T-helper 1 cell treated with Interleukin-12 subunit alpha and Interleukin-12 subunit beta and Interleukin-4 antibody, amounts not matched to agents 30 μg/mL and 1 μg/mL, for 36 hours (primary cell): ENCODE measurements at regions not wholly inside any gene's neighbourhood (a gene's known extent, or its start where the extent isn't known, plus 50 kb on each side); places are given as distances from the start of the nearest gene placed in this dataset.
"Not testable (repeated sequence)": the region's sequence is repeated elsewhere in the genome, so short reads cannot be mapped to it uniquely, and the experiment has no call there.

ENCODE experiments used
- H3K27ac Mint-ChIP-seq: one replicate; pipeline ENCODE4 v1.8.0; 2021; ENCODE audit warnings: mild to moderate bottlenecking, mixed read lengths
- H3K27me3 Mint-ChIP-seq: one replicate; pipeline ENCODE4 v1.8.0; 2021; ENCODE audit warnings: low read depth, mixed read lengths
- H3K36me3 Mint-ChIP-seq: one replicate; pipeline ENCODE4 v1.8.0; 2021; ENCODE audit warnings: low read depth, mixed read lengths
- H3K4me1 Mint-ChIP-seq: one replicate; pipeline ENCODE4 v1.8.0; 2021; ENCODE audit warnings: low read depth, mixed read lengths
- H3K4me3 Mint-ChIP-seq: one replicate; pipeline ENCODE4 v1.8.0; 2021; ENCODE audit warnings: mild to moderate bottlenecking, moderate library complexity, mixed read lengths
- H3K9me3 Mint-ChIP-seq: one replicate; pipeline ENCODE4 v1.8.0; 2021; ENCODE audit warnings: mixed read lengths

- H3K9me3 Mint-ChIP-seq = no peaks in the 10 kb centered on the region
- H3K27ac Mint-ChIP-seq = no peak overlapping the region
- H3K36me3 Mint-ChIP-seq = no peaks in the 10 kb centered on the region
Measured at GRCh38 chr6:99668036-99668705, 61.5 kb downstream of the PRDM13 start.

GRCh38 chr6:99689916-99690685 is 83.5 kb downstream of the PRDM13 start:
- no peak overlapping the region for H3K27ac Mint-ChIP-seq
- H3K4me3 Mint-ChIP-seq = no peak overlapping the region
- H3K36me3 Mint-ChIP-seq = no peaks in the 10 kb centered on the region
- H3K27me3 Mint-ChIP-seq = no peaks in the 10 kb centered on the region
- H3K9me3 Mint-ChIP-seq = peaks cover 13% of the 10 kb centered on the region
- H3K4me1 Mint-ChIP-seq = no peaks in the 10 kb centered on the region

More at GRCh38 chr6:99668036-99668705, 61.5 kb downstream of the PRDM13 start:
- Mint-ChIP-seq H3K4me1 (no peaks in the 10 kb centered on the region), H3K4me3 (no peak overlapping the region), H3K27me3 (peaks cover 7% of the 10 kb centered on the region)

DNA sequence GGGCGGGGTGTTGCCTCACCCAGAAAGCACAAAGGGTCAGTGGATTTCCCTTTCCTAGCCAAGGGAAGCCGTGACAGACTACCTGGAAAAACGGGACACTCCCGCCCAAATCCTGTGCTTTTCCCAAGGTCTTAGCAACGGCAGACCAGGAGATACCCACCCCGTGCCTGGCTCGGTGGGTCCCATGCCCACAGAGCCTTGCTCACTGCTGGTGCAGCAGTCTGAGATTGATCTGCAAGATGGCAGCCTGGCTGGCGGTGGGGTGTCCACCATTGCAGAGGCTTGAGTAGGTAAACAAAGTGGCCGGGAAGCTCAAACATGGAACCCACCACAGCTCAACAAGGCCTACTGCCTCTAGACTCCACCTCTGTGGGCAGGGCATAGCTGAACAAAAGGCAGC is 95.7 kb downstream of the PRDM13 start:
- H3K36me3 Mint-ChIP-seq, H3K4me1 Mint-ChIP-seq, H3K9me3 Mint-ChIP-seq, H3K4me3 Mint-ChIP-seq, H3K27ac Mint-ChIP-seq, H3K27me3 Mint-ChIP-seq: not testable (repeated sequence)

GRCh38 chr6:99709062-99709461 is 102.4 kb downstream of the PRDM13 start:
- no peak overlapping the region for H3K4me3 Mint-ChIP-seq
- H3K9me3 Mint-ChIP-seq = no peaks in the 10 kb centered on the region
- no peaks in the 10 kb centered on the region for H3K36me3 Mint-ChIP-seq
- no peak overlapping the region for H3K27ac Mint-ChIP-seq
- no peaks in the 10 kb centered on the region for H3K4me1 Mint-ChIP-seq
- peaks cover 6% of the 10 kb centered on the region for H3K27me3 Mint-ChIP-seq

DNA sequence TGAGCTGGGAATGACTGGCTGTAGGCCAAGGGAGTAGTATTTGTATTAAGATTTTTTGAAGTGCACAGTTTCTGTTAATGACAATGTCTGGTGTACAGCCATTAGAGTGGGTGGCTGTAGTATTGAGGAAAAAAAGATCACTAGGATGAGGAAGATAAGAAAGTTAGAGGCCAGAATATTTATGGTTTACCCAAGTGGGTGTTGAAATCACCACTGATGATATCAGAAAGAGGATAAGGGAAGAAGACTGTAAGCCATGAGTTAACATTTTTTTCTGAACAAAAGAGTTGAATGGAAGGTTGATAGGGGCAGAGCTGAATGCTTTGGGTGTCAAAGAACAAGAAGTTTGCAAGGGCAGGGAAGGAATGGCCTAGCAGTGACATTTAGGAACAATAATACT is 104.7 kb downstream of the PRDM13 start:
- Mint-ChIP-seq H3K27ac (no peak overlapping the region), H3K4me3 (no peak overlapping the region), H3K4me1 (no peaks in the 10 kb centered on the region), H3K36me3 (no peaks in the 10 kb centered on the region), H3K9me3 (no peaks in the 10 kb centered on the region), H3K27me3 (peaks cover 3% of the 10 kb centered on the region)

- Mint-ChIP-seq H3K9me3 (no peaks in the 10 kb centered on the region), H3K36me3 (no peaks in the 10 kb centered on the region), H3K4me1 (no peaks in the 10 kb centered on the region), H3K27ac (no peak overlapping the region), H3K4me3 (no peak overlapping the region), H3K27me3 (peaks cover 3% of the 10 kb centered on the region)
Measured at GRCh38 chr6:99711925-99712324, 105.3 kb downstream of the PRDM13 start.

- H3K36me3 Mint-ChIP-seq = no peaks in the 10 kb centered on the region
- H3K4me3 Mint-ChIP-seq = no peak overlapping the region
- H3K4me1 Mint-ChIP-seq = no peaks in the 10 kb centered on the region
- H3K9me3 Mint-ChIP-seq = no peaks in the 10 kb centered on the region
- H3K27ac Mint-ChIP-seq = no peak overlapping the region
- peaks cover 3% of the 10 kb centered on the region for H3K27me3 Mint-ChIP-seq
Measured at GRCh38 chr6:99712519-99712918, 105.9 kb downstream of the PRDM13 start.

DNA sequence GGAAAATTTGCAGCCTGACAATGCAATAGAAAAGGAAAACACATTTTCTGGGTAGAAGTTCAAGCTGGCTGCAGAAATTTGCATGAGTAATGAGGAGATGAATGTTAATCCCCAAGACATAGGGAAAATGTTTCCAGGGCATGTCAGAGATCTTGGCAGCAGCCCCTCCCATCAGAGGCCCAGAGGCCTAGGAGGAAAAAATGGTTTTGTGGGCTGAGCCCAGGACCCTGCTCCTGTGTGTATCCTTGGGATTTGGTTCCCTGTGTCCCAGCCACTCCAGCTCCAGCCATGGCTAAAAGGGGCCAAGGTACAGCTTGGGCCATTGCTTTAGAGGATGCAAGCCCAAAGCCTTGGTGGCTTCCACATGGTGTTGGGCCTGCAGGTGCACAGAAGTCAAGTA is 115.4 kb downstream of the PRDM13 start:
- not testable (repeated sequence) for H3K4me1 Mint-ChIP-seq, H3K27me3 Mint-ChIP-seq, H3K9me3 Mint-ChIP-seq, H3K27ac Mint-ChIP-seq, H3K36me3 Mint-ChIP-seq, H3K4me3 Mint-ChIP-seq

GRCh38 chr6:99730237-99730636 is 123.6 kb downstream of the PRDM13 start:
- not testable (repeated sequence) for H3K4me1 Mint-ChIP-seq, H3K36me3 Mint-ChIP-seq, H3K27me3 Mint-ChIP-seq

DNA sequence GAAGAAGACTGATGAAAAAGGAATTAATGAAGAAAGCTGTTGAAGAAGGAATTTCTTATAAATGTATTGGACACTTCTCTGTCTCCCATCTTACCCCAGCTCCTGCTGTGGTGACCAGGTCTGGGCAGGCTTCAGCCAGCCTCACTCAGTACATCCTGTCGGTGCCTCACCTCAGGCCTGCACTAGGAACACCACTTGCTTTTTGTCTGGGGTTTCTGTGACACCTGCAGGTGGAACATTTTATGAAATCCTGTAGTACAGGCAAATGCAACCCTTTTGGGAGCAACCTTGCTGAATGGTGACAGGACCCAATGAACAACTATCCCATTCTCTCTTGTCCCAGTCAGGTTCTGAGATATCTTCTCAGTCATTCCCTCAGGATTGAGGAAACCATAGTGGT is 129.7 kb downstream of the PRDM13 start:
- no peaks in the 10 kb centered on the region for H3K4me1 Mint-ChIP-seq
- H3K36me3 Mint-ChIP-seq = no peaks in the 10 kb centered on the region
- H3K9me3 Mint-ChIP-seq = no peaks in the 10 kb centered on the region
- no peak overlapping the region for H3K27ac Mint-ChIP-seq
- no peak overlapping the region for H3K4me3 Mint-ChIP-seq
- peaks cover 29% of the 10 kb centered on the region for H3K27me3 Mint-ChIP-seq

More at GRCh38 chr6:99730237-99730636, 123.6 kb downstream of the PRDM13 start:
- not testable (repeated sequence) for H3K9me3 Mint-ChIP-seq, H3K4me3 Mint-ChIP-seq, H3K27ac Mint-ChIP-seq

- Mint-ChIP-seq H3K4me3 (no peak overlapping the region), H3K36me3 (no peaks in the 10 kb centered on the region), H3K9me3 (no peaks in the 10 kb centered on the region), H3K27ac (no peak overlapping the region), H3K27me3 (peaks cover 46% of the 10 kb centered on the region), H3K4me1 (no peaks in the 10 kb centered on the region)
Measured at GRCh38 chr6:99739526-99739925, 132.9 kb downstream of the PRDM13 start.

- H3K9me3 Mint-ChIP-seq = no peaks in the 10 kb centered on the region
- no peaks in the 10 kb centered on the region for H3K36me3 Mint-ChIP-seq
- H3K4me3 Mint-ChIP-seq = no peak overlapping the region
- H3K4me1 Mint-ChIP-seq = no peaks in the 10 kb centered on the region
- no peak overlapping the region for H3K27ac Mint-ChIP-seq
- H3K27me3 Mint-ChIP-seq = peaks cover 44% of the 10 kb centered on the region
Measured at GRCh38 chr6:99741092-99741491, 134.5 kb downstream of the PRDM13 start.

GRCh38 chr6:99743647-99744046 is 137.0 kb downstream of the PRDM13 start:
- Mint-ChIP-seq H3K27ac (no peak overlapping the region), H3K4me1 (no peaks in the 10 kb centered on the region), H3K27me3 (peaks cover 38% of the 10 kb centered on the region), H3K9me3 (no peaks in the 10 kb centered on the region), H3K36me3 (no peaks in the 10 kb centered on the region), H3K4me3 (no peak overlapping the region)

GRCh38 chr6:99745651-99746050 is 139.0 kb downstream of the PRDM13 start:
- H3K4me3 Mint-ChIP-seq = no peak overlapping the region
- no peaks in the 10 kb centered on the region for H3K9me3 Mint-ChIP-seq
- H3K4me1 Mint-ChIP-seq = no peaks in the 10 kb centered on the region
- H3K36me3 Mint-ChIP-seq = no peaks in the 10 kb centered on the region
- peaks cover 34% of the 10 kb centered on the region for H3K27me3 Mint-ChIP-seq
- H3K27ac Mint-ChIP-seq = no peak overlapping the region

GRCh38 chr6:99746261-99746895 is 139.7 kb downstream of the PRDM13 start:
- H3K9me3 Mint-ChIP-seq = no peaks in the 10 kb centered on the region
- H3K27ac Mint-ChIP-seq = no peak overlapping the region
- peaks cover 35% of the 10 kb centered on the region for H3K27me3 Mint-ChIP-seq
- H3K4me3 Mint-ChIP-seq = no peak overlapping the region
- no peaks in the 10 kb centered on the region for H3K36me3 Mint-ChIP-seq
- H3K4me1 Mint-ChIP-seq = no peaks in the 10 kb centered on the region
